ENCODE measurements at regions not wholly inside any gene's neighbourhood (a gene's known extent, or its start where the extent isn't known, plus 50 kb on each side); places are given as distances from the start of the nearest gene placed in this dataset.
A peak's percentile ranks its signal among the peaks of the same experiment; 100 is the strongest.
"Not testable (repeated sequence)": the region's sequence is repeated elsewhere in the genome, so short reads cannot be mapped to it uniquely, and the experiment has no call there.

DNA sequence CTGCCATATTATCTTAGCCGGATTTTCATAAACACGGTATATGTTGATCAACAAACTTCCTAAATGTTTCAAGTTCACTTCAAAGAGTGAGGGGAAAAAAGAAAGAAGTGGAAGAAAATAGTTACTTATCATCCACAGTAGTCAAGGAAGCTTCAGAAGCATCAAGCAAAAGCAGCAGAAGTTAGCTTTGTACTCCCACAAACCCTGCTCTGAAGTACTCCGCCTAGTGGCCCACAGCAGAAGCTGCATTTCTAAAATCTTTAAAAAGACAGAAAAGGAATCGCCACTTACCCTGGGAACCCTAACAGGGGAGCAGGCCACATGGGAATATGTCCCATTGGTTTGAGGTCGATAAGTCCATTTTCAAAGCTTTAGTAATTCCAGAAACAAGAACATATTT is 158.1 kb downstream of the FOXD4L6 start:
- H3K36me3 ChIP-seq (ENCODE audit: insufficient read depth); H3K4me3 ChIP-seq (IDR thresholded peaks at IDR 0.05; ENCODE audit: insufficient read depth, low read depth, low read length); H4K20me1 ChIP-seq (ENCODE audit: insufficient read depth); H3K27ac ChIP-seq; H3K4me2 ChIP-seq; H3K9ac ChIP-seq; H3K27me3 ChIP-seq (ENCODE audit: insufficient read depth, low read depth); H3K79me2 ChIP-seq (ENCODE audit: insufficient read depth, low read depth); H2AFZ ChIP-seq (ENCODE audit: low read depth); H3K4me1 ChIP-seq (ENCODE audit: low read depth, poor library complexity, severe bottlenecking): not testable (repeated sequence)
- TF ChIP-seq, protein P1, sequence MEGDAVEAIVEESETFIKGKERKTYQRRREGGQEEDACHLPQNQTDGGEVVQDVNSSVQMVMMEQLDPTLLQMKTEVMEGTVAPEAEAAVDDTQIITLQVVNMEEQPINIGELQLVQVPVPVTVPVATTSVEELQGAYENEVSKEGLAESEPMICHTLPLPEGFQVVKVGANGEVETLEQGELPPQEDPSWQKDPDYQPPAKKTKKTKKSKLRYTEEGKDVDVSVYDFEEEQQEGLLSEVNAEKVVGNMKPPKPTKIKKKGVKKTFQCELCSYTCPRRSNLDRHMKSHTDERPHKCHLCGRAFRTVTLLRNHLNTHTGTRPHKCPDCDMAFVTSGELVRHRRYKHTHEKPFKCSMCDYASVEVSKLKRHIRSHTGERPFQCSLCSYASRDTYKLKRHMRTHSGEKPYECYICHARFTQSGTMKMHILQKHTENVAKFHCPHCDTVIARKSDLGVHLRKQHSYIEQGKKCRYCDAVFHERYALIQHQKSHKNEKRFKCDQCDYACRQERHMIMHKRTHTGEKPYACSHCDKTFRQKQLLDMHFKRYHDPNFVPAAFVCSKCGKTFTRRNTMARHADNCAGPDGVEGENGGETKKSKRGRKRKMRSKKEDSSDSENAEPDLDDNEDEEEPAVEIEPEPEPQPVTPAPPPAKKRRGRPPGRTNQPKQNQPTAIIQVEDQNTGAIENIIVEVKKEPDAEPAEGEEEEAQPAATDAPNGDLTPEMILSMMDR (conservative IDR thresholded peaks at IDR 0.05; ENCODE audit: low read depth, low read length) = peak; percentile 45

DNA sequence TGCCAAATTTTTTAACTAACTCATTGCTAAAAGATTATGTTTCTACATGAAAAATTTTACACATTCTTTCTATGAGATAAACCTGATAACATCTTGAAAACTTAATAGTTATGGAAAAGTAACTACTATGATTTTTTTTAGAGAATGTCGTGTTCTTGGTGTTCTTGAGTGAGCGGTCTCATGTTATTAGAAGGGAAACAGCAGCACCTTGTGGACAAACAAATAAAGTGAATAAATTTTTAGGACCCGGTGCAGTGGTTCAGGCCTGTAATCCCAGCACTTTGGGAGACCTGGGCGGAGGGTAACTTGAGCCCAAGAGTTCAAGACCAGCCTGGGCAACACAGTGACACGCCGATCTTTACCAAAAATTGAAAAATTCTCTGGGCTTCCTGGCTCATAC is 166.0 kb downstream of the FOXD4L6 start:
- H3K27me3 ChIP-seq (ENCODE audit: insufficient read depth, low read depth); H3K36me3 ChIP-seq (ENCODE audit: insufficient read depth); H3K4me1 ChIP-seq (ENCODE audit: low read depth, poor library complexity, severe bottlenecking); H3K79me2 ChIP-seq (ENCODE audit: insufficient read depth, low read depth); H3K4me3 ChIP-seq (IDR thresholded peaks at IDR 0.05; ENCODE audit: insufficient read depth, low read depth, low read length); H4K20me1 ChIP-seq (ENCODE audit: insufficient read depth); H3K27ac ChIP-seq; H3K4me2 ChIP-seq; H3K9ac ChIP-seq; H2AFZ ChIP-seq (ENCODE audit: low read depth): not testable (repeated sequence)

DNA sequence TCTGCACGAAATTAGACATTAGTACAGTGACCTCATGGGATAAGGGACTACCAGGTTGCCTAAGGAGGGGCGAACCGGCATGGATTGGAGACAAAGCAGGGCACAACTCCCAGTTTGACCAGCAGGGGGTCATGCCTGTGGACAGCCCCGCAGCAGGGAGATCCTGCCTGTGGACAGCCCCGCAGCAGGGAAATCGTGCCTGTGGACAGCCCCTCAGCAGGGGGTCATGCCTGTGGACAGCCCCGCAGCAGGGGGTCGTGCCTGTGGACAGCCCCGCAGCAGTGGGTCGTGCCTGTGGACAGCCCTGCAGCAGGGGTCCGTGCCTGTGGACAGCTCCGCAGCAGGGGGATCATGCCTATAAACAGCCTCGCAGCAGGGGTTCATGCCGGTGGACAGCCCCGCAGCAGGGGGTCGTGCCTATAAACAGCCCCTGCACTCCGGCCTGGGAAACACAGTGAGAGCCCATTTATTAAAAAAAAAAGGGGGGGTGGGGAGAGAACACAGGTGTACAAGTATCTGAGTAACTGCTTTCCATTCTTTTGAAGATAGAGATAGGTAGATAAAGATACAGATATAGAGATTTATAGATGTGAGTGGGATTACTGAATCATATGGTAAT is 176.5 kb downstream of the FOXD4L6 start:
- not testable (repeated sequence) for H3K4me2 ChIP-seq; H3K79me2 ChIP-seq (ENCODE audit: insufficient read depth, low read depth); H2AFZ ChIP-seq (ENCODE audit: low read depth); H3K4me3 ChIP-seq (IDR thresholded peaks at IDR 0.05; ENCODE audit: insufficient read depth, low read depth, low read length); H3K4me1 ChIP-seq (ENCODE audit: low read depth, poor library complexity, severe bottlenecking); H3K27me3 ChIP-seq (ENCODE audit: insufficient read depth, low read depth); H3K36me3 ChIP-seq (ENCODE audit: insufficient read depth); H3K27ac ChIP-seq; H4K20me1 ChIP-seq (ENCODE audit: insufficient read depth); H3K9ac ChIP-seq

DNA sequence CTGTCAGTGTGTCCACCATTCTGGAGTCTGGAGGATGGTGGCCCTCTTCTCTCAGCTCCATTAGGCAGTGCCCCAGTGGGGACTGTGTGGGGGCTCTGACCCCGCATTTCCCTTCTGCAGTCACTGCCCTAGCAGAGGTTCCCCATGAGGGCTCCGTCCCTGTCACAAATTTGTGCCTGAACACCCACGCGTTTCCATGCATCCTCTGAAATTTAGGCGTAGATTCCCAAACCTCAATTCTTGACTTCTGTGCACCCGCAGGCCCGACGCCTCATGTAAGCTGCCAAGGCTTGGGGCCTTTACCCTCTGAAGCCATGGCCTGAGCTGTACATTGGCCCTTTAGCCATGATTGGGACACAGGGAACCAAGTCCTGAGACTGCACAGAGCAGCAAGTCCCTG is 182.3 kb downstream of the FOXD4L6 start:
- H3K4me1 ChIP-seq (ENCODE audit: low read depth, poor library complexity, severe bottlenecking); H3K27ac ChIP-seq; H3K4me2 ChIP-seq; H4K20me1 ChIP-seq (ENCODE audit: insufficient read depth); H3K36me3 ChIP-seq (ENCODE audit: insufficient read depth); H3K9ac ChIP-seq; H3K79me2 ChIP-seq (ENCODE audit: insufficient read depth, low read depth); H3K4me3 ChIP-seq (IDR thresholded peaks at IDR 0.05; ENCODE audit: insufficient read depth, low read depth, low read length); H3K27me3 ChIP-seq (ENCODE audit: insufficient read depth, low read depth); H2AFZ ChIP-seq (ENCODE audit: low read depth): not testable (repeated sequence)

DNA sequence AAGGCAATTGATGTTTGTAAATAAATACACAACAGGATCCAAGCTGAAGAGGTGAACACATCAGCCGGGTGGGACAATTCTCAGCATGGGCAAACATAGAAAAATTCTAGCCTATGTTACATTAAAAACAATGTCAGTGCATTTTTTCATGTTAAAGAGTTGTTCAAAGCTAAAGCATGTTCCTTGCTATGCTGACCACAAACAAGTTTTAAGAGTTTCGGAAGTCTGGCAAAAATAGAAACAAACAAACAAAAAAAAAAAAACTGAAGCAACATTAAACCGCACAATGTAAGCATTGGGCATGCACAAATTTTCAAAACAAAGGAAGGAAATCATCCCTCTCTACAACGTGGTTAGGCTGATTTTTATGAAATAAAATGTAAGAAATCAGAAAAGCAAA is 185.8 kb downstream of the FOXD4L6 start:
- H4K20me1 ChIP-seq (ENCODE audit: insufficient read depth); H3K9ac ChIP-seq; H3K4me1 ChIP-seq (ENCODE audit: low read depth, poor library complexity, severe bottlenecking); H2AFZ ChIP-seq (ENCODE audit: low read depth); H3K4me2 ChIP-seq; H3K27me3 ChIP-seq (ENCODE audit: insufficient read depth, low read depth); H3K27ac ChIP-seq; H3K79me2 ChIP-seq (ENCODE audit: insufficient read depth, low read depth); H3K4me3 ChIP-seq (IDR thresholded peaks at IDR 0.05; ENCODE audit: insufficient read depth, low read depth, low read length); H3K36me3 ChIP-seq (ENCODE audit: insufficient read depth): not testable (repeated sequence)

DNA sequence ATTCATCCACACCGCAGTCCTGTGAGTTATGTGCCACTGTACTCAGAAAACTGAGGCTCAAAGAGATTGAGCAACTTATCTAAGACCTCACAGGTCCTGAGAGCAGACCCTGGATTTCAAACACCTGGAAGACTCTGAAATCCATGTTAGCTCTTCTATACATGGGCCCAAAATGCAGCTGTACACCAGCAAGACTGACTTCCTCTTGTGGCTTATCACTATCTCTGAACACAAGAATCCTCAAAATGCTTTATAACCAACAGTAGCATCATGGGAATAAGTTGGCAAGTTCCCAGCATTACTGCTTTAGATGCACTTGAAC is 188.6 kb downstream of the FOXD4L6 start:
- H3K36me3 ChIP-seq (ENCODE audit: insufficient read depth); H3K27ac ChIP-seq; H3K4me1 ChIP-seq (ENCODE audit: low read depth, poor library complexity, severe bottlenecking); H3K27me3 ChIP-seq (ENCODE audit: insufficient read depth, low read depth); H3K9ac ChIP-seq; H2AFZ ChIP-seq (ENCODE audit: low read depth); H4K20me1 ChIP-seq (ENCODE audit: insufficient read depth); H3K4me3 ChIP-seq (IDR thresholded peaks at IDR 0.05; ENCODE audit: insufficient read depth, low read depth, low read length); H3K4me2 ChIP-seq; H3K79me2 ChIP-seq (ENCODE audit: insufficient read depth, low read depth): not testable (repeated sequence)

DNA sequence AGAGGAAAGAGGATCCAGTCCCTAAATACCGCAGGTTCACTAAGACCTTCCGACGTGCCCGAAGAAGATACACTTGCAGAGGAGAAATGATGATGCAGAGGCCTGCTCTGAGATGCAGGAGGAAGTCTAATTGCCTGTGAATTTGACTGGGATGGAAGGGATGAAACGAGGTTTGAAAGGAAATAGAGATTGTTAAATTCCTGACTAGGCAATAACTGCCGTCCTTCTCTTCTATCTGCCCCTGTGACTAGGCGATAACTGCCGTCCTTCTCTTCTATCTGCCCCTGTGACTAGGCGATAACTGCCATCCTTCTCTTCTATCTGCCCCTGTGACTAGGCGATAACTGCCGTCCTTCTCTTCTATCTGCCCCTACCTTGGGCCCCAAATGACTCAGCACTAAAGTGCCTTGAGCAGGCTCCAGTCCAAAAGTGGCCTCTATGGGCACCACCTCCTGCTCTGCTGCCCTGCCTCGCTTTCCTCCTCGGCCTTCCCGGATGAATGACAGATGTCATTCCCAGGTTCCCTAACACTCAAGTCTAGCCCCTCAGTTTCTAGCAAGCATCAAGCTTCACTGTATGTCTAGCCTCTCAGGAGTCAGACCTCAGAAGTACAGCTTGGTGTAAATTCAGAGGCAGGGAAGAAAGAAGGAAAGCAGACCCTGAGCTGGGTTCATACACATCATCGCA is 189.1 kb downstream of the FOXD4L6 start:
- not testable (repeated sequence) for H3K27me3 ChIP-seq (ENCODE audit: insufficient read depth, low read depth); H3K4me2 ChIP-seq; H3K4me3 ChIP-seq (IDR thresholded peaks at IDR 0.05; ENCODE audit: insufficient read depth, low read depth, low read length); H4K20me1 ChIP-seq (ENCODE audit: insufficient read depth); H3K27ac ChIP-seq; H3K4me1 ChIP-seq (ENCODE audit: low read depth, poor library complexity, severe bottlenecking); H3K36me3 ChIP-seq (ENCODE audit: insufficient read depth); H3K79me2 ChIP-seq (ENCODE audit: insufficient read depth, low read depth); H3K9ac ChIP-seq; H2AFZ ChIP-seq (ENCODE audit: low read depth)

Data from KMS-11 (cell line).